ENCODE measurements at regions not wholly inside any gene's neighbourhood (a gene's known extent, or its start where the extent isn't known, plus 50 kb on each side); places are given as distances from the start of the nearest gene placed in this dataset.

GRCh38 chr2:19029655-19030054 is 328.8 kb downstream of the OSR1 start:
- no peaks in the 10 kb centered on the region for H3K36me3 ChIP-seq (ENCODE audit: control insufficient read depth in 2 of 2, insufficient read depth in 1 of 2, low read length in 2 of 2)
- CTCF ChIA-PET, result no interaction called here

GRCh38 chr2:19028587-19029375 is 329.6 kb downstream of the OSR1 start:
- CTCF ChIA-PET, result interaction anchor here (0.6 kb wide), 1 partner anchor 155 kb away, joined by 3 read pairs; no protein-coding TSS in a partner anchor
- Histone ChIP-seq H3K4me3 (ENCODE audit: low read depth, low read length) (no peak overlapping the region), H3K27ac (ENCODE audit: extremely low read depth, low read depth, low read length) (no peak overlapping the region), H3K4me1 (ENCODE audit: control insufficient read depth, insufficient read depth, low read length) (no peaks in the 10 kb centered on the region), H3K36me3 (ENCODE audit: control insufficient read depth in 2 of 2, insufficient read depth in 1 of 2, low read length in 2 of 2) (no peaks in the 10 kb centered on the region), H3K9me3 (ENCODE audit: control insufficient read depth, insufficient read depth, low read depth, low read length) (no peaks in the 10 kb centered on the region)
- POLR2A ChIA-PET, result no interaction called here
- no peak for TF ChIP-seq SETDB1 (IDR thresholded peaks at IDR 0.05; ENCODE audit: insufficient read length, low read length)

More at GRCh38 chr2:19029655-19030054, 328.8 kb downstream of the OSR1 start:
- Histone ChIP-seq H3K9me3 (ENCODE audit: control insufficient read depth, insufficient read depth, low read depth, low read length) (no peaks in the 10 kb centered on the region), H3K4me1 (ENCODE audit: control insufficient read depth, insufficient read depth, low read length) (no peaks in the 10 kb centered on the region), H3K4me3 (ENCODE audit: low read depth, low read length) (no peak overlapping the region), H3K27ac (ENCODE audit: extremely low read depth, low read depth, low read length) (no peak overlapping the region)
- TF ChIP-seq ZNF777 (tag by site-specific recombination; IDR thresholded peaks at IDR 0.05; ENCODE audit: borderline replicate concordance) (no peak), PRDM6 (tag by site-specific recombination; IDR thresholded peaks at IDR 0.05) (no peak), ZSCAN16 (tag by site-specific recombination; IDR thresholded peaks at IDR 0.05) (no peak), EGR2 (tag by site-specific recombination; IDR thresholded peaks at IDR 0.05; ENCODE audit: low read depth) (no peak), ZNF202 (tag by site-specific recombination; IDR thresholded peaks at IDR 0.05; ENCODE audit: borderline replicate concordance) (no peak), ZNF707 (tag by site-specific recombination; IDR thresholded peaks at IDR 0.05) (no peak), ZNF138 (tag by site-specific recombination; IDR thresholded peaks at IDR 0.05; ENCODE audit: borderline replicate concordance) (no peak), FEZF1 (tag by site-specific recombination; IDR thresholded peaks at IDR 0.05) (no peak), ZNF366 (tag by site-specific recombination; conservative IDR thresholded peaks at IDR 0.05) (no peak), ZNF155 (tag by site-specific recombination; IDR thresholded peaks at IDR 0.05) (no peak), ZNF132 (tag by site-specific recombination; IDR thresholded peaks at IDR 0.05; ENCODE audit: borderline replicate concordance) (no peak), ZNF112 (tag by site-specific recombination; IDR thresholded peaks at IDR 0.05) (no peak), MEIS1 (CRISPR knock-in tag; IDR thresholded peaks at IDR 0.05; ENCODE audit: borderline replicate concordance) (no peak), ZNF560 (tag by site-specific recombination; IDR thresholded peaks at IDR 0.05; ENCODE audit: borderline replicate concordance) (no peak), ZNF239 (tag by site-specific recombination; IDR thresholded peaks at IDR 0.05) (no peak), HOXD13 (CRISPR knock-in tag; IDR thresholded peaks at IDR 0.05; ENCODE audit: borderline replicate concordance) (no peak), ZNF184 (tag by site-specific recombination; IDR thresholded peaks at IDR 0.05) (no peak), GLI2 (tag by site-specific recombination; IDR thresholded peaks at IDR 0.05; ENCODE audit: borderline replicate concordance, low read depth) (no peak)
- POLR2A ChIA-PET, result no interaction called here

- ChIA-PET POLR2A (no interaction called here), CTCF (no interaction called here)
- Histone ChIP-seq H3K27ac (ENCODE audit: extremely low read depth, low read depth, low read length) (no peak overlapping the region), H3K36me3 (ENCODE audit: control insufficient read depth in 2 of 2, insufficient read depth in 1 of 2, low read length in 2 of 2) (no peaks in the 10 kb centered on the region), H3K4me3 (ENCODE audit: low read depth, low read length) (no peak overlapping the region), H3K4me1 (ENCODE audit: control insufficient read depth, insufficient read depth, low read length) (no peaks in the 10 kb centered on the region), H3K9me3 (ENCODE audit: control insufficient read depth, insufficient read depth, low read depth, low read length) (no peaks in the 10 kb centered on the region)
- TF ChIP-seq ZNF114 (tag by site-specific recombination; IDR thresholded peaks at IDR 0.05), result no peak
- no peak for TF ChIP-seq GLIS1 (tag by site-specific recombination; IDR thresholded peaks at IDR 0.05)
- TF ChIP-seq ZBTB20 (tag by site-specific recombination; IDR thresholded peaks at IDR 0.05), result no peak
- TF ChIP-seq PRDM4 (tag by site-specific recombination; IDR thresholded peaks at IDR 0.05), result no peak
- TF ChIP-seq ZFHX2 (tag by site-specific recombination; conservative IDR thresholded peaks at IDR 0.05), result no peak
- TF ChIP-seq ZNF292 (tag by site-specific recombination; IDR thresholded peaks at IDR 0.05; ENCODE audit: borderline replicate concordance, low read depth), result no peak
- no peak for TF ChIP-seq SP2 (tag by site-specific recombination; IDR thresholded peaks at IDR 0.05)
- TF ChIP-seq ZNF211 (tag by site-specific recombination; IDR thresholded peaks at IDR 0.05; ENCODE audit: low read depth), result no peak
These were observed 330.8 kb downstream of the OSR1 start for GRCh38 chr2:19027626-19028025.

Data from HEK293 (cell line).